ENCODE measurements at regions not wholly inside any gene's neighbourhood (a gene's known extent, or its start where the extent isn't known, plus 50 kb on each side); places are given as distances from the start of the nearest gene placed in this dataset.

DNA sequence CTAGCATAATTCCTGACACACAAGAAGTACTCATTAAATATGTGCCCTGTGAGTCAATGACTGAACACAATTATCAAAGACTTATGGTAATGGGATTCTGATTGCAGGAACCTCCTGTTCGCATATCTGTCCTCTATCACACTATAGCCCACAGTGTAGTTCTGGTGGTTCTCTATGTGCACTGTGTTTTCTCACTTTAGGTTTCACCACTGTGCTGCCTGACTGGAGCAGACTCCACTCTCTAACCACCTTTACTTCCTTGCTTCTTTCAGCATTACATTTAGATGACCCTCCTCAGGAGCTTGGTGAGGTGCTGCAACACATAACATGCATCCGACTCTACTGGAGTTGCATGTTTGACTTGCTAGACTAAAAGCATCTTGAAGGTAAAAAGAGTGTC is 777.1 kb downstream of the SQOR start:
- Histone ChIP-seq H3K9me3 (replicated peaks; ENCODE audit: control insufficient read depth, insufficient read depth, low read length) (no peaks in the 10 kb centered on the region; the same call in 2 of the 3 replicates), H3K79me2 (ENCODE audit: control insufficient read depth, insufficient read depth, low read length) (no peaks in the 10 kb centered on the region), H3K9ac (ENCODE audit: control insufficient read depth, insufficient read depth, low read length) (no peak overlapping the region), H3K27ac (ENCODE audit: control insufficient read depth, insufficient read depth) (no peak overlapping the region), H3K4me1 (ENCODE audit: control insufficient read depth, insufficient read depth, low read length) (no peaks in the 10 kb centered on the region), H3K36me3 (ENCODE audit: control insufficient read depth in 2 of 2, insufficient read depth in 2 of 2, low read length in 1 of 2) (no peaks in the 10 kb centered on the region), H3K4me3 (no peak overlapping the region), H3K27me3 (replicated peaks in 1 of 2; ENCODE audit: control insufficient read depth in 2 of 2, insufficient read depth in 2 of 2, low read length in 1 of 2) (no peaks in the 10 kb centered on the region), H3K4me2 (ENCODE audit: control insufficient read depth, insufficient read depth) (no peak overlapping the region), H2AFZ (ENCODE audit: control insufficient read depth, low read depth, low read length) (no peak overlapping the region), H4K20me1 (ENCODE audit: control insufficient read depth, insufficient read depth) (no peaks in the 10 kb centered on the region)
- ChIA-PET CTCF (no interaction called here), POLR2A (no interaction called here), RAD21 (ENCODE audit: unreplicated experiment) (no interaction called here), SMC1A (ENCODE audit: uncharacterized antibody, unreplicated experiment) (interaction anchor here (0.5 to 1.0 kb wide), 2 partner anchors 20 to 135 kb away, joined by 3 to 5 read pairs; no protein-coding TSS in a partner anchor)
- no TSS peak for BruUV-seq (replicated peaks)
- intact Hi-C loops (cut with micrococcal nuclease; ENCODE audit: unreplicated experiment) (no loop called here), in situ Hi-C loops (cut with MboI) (no loop called here)
- no peak for ATAC-seq
- FAIRE-seq: no peak
- TF ChIP-seq KLF5 (IDR thresholded peaks at IDR 0.05; ENCODE audit: partially characterized antibody) (no peak), GABPA (IDR thresholded peaks at IDR 0.05; ENCODE audit: low read depth) (no peak), YY1 (IDR thresholded peaks at IDR 0.05; ENCODE audit: low read depth, low read length) (no peak), SREBF2 (IDR thresholded peaks at IDR 0.05; ENCODE audit: low read length) (no peak), NFYB (IDR thresholded peaks at IDR 0.05; ENCODE audit: insufficient read depth, low read depth, low read length) (no peak), NR2C1 (IDR thresholded peaks at IDR 0.05) (no peak)
- DNase-seq (ENCODE audit: low read depth, low spot score): no peak
- 60% methylated on average over 2 of the region's 2 CpGs for WGBS (ENCODE audit: insufficient coverage, insufficient replicate concordance, low lambda C conversion rate, missing lambda C conversion rate)

DNA sequence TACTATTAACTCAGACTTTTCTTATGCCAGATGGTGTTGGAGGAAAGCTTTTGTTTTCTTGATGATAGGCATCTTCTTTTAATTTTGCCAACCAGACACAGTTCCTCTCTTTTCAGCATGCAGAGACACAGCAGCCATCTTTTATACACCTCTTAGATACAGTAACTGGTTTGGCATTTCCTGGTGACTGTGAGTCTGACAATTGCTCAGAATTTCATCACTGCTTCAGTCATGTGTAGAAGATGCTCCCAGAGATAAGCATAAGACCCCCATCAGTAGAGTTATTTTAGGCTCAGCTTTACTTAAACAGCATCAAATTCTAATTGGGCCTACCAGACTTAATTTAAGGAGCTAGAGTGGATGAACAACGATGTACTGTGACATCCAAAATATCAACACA is 779.0 kb downstream of the SQOR start:
- 71% methylated on average over 1 of the region's 1 CpG for WGBS (ENCODE audit: insufficient coverage, insufficient replicate concordance, low lambda C conversion rate, missing lambda C conversion rate)
- in situ Hi-C loops (cut with MboI): no loop called here
- Histone ChIP-seq H2AFZ (ENCODE audit: control insufficient read depth, low read depth, low read length) (no peak overlapping the region), H3K9me3 (replicated peaks; ENCODE audit: control insufficient read depth, insufficient read depth, low read length) (no peaks in the 10 kb centered on the region; the same call in 2 of the 3 replicates), H3K9ac (ENCODE audit: control insufficient read depth, insufficient read depth, low read length) (no peak overlapping the region), H4K20me1 (ENCODE audit: control insufficient read depth, insufficient read depth) (no peaks in the 10 kb centered on the region), H3K36me3 (ENCODE audit: control insufficient read depth in 2 of 2, insufficient read depth in 2 of 2, low read length in 1 of 2) (no peaks in the 10 kb centered on the region), H3K4me1 (ENCODE audit: control insufficient read depth, insufficient read depth, low read length) (no peaks in the 10 kb centered on the region), H3K27me3 (replicated peaks in 1 of 2; ENCODE audit: control insufficient read depth in 2 of 2, insufficient read depth in 2 of 2, low read length in 1 of 2) (no peaks in the 10 kb centered on the region), H3K79me2 (ENCODE audit: control insufficient read depth, insufficient read depth, low read length) (no peaks in the 10 kb centered on the region), H3K4me3 (no peak overlapping the region), H3K27ac (ENCODE audit: control insufficient read depth, insufficient read depth) (no peak overlapping the region), H3K4me2 (ENCODE audit: control insufficient read depth, insufficient read depth) (no peak overlapping the region)
- no TSS peak for BruUV-seq (replicated peaks)
- FAIRE-seq (no peak), ATAC-seq (no peak), DNase-seq (ENCODE audit: low read depth, low spot score) (no peak)
- CTCF ChIA-PET: interaction anchor here (0.6 kb wide), 1 partner anchor 708 kb away, joined by 3 read pairs; no protein-coding TSS in a partner anchor
- intact Hi-C loops (cut with micrococcal nuclease; ENCODE audit: unreplicated experiment): no loop called here
- RAD21 ChIA-PET (ENCODE audit: unreplicated experiment): no interaction called here
- POLR2A ChIA-PET: no interaction called here
- SMC1A ChIA-PET (ENCODE audit: uncharacterized antibody, unreplicated experiment): no interaction called here
- TF ChIP-seq CBX3 (IDR thresholded peaks at IDR 0.05; ENCODE audit: borderline replicate concordance, low read depth) (no peak), PAX5 (IDR thresholded peaks at IDR 0.05; ENCODE audit: borderline replicate concordance, low read depth, low read length) (no peak), SMAD5 (IDR thresholded peaks at IDR 0.05; ENCODE audit: low read depth) (no peak), RFX5 (IDR thresholded peaks at IDR 0.05; ENCODE audit: low read depth, low read length) (no peak), SMC3 (IDR thresholded peaks at IDR 0.05; ENCODE audit: borderline replicate concordance, low read length) (no peak), CBFB (IDR thresholded peaks at IDR 0.05; ENCODE audit: low read depth) (no peak), SIN3A (IDR thresholded peaks at IDR 0.05; ENCODE audit: low read depth, low read length) (no peak)
- TF ChIP-seq, protein P1, sequence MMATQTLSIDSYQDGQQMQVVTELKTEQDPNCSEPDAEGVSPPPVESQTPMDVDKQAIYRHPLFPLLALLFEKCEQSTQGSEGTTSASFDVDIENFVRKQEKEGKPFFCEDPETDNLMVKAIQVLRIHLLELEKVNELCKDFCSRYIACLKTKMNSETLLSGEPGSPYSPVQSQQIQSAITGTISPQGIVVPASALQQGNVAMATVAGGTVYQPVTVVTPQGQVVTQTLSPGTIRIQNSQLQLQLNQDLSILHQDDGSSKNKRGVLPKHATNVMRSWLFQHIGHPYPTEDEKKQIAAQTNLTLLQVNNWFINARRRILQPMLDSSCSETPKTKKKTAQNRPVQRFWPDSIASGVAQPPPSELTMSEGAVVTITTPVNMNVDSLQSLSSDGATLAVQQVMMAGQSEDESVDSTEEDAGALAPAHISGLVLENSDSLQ (IDR thresholded peaks at IDR 0.05): no peak
- TF ChIP-seq, protein P2, sequence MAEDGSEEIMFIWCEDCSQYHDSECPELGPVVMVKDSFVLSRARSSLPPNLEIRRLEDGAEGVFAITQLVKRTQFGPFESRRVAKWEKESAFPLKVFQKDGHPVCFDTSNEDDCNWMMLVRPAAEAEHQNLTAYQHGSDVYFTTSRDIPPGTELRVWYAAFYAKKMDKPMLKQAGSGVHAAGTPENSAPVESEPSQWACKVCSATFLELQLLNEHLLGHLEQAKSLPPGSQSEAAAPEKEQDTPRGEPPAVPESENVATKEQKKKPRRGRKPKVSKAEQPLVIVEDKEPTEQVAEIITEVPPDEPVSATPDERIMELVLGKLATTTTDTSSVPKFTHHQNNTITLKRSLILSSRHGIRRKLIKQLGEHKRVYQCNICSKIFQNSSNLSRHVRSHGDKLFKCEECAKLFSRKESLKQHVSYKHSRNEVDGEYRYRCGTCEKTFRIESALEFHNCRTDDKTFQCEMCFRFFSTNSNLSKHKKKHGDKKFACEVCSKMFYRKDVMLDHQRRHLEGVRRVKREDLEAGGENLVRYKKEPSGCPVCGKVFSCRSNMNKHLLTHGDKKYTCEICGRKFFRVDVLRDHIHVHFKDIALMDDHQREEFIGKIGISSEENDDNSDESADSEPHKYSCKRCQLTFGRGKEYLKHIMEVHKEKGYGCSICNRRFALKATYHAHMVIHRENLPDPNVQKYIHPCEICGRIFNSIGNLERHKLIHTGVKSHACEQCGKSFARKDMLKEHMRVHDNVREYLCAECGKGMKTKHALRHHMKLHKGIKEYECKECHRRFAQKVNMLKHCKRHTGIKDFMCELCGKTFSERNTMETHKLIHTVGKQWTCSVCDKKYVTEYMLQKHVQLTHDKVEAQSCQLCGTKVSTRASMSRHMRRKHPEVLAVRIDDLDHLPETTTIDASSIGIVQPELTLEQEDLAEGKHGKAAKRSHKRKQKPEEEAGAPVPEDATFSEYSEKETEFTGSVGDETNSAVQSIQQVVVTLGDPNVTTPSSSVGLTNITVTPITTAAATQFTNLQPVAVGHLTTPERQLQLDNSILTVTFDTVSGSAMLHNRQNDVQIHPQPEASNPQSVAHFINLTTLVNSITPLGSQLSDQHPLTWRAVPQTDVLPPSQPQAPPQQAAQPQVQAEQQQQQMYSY (CRISPR knock-in tag; IDR thresholded peaks at IDR 0.05): no peak

Data from GM12878 (cell line).